Activated naive CD4-positive, alpha-beta T cell treated with anti-CD3 and anti-CD28 coated beads, Interleukin-2, amount 10 ng/mL, durations not matched to agents 7 days and 5 days (primary cell): ENCODE measurements at regions not wholly inside any gene's neighbourhood (a gene's known extent, or its start where the extent isn't known, plus 50 kb on each side); places are given as distances from the start of the nearest gene placed in this dataset.

Experiments
- CTCF ChIA-PET: fragments of 350-600 bp; sonication (Branson Sonifier 250); formaldehyde crosslinking; loops from one replicate; lab custom pipeline; 2021; ENCODE audit warnings: antibody characterized with exemption; lab: Charles Lee
- DNase-seq: peaks from one replicate; pipeline ENCODE4 v3.0.0-alpha.2; 2020
- H3K27ac Mint-ChIP-seq: one replicate; pipeline ENCODE4 v1.8.0; 2021; ENCODE audit warnings: mild to moderate bottlenecking, moderate library complexity, mixed read lengths
- H3K27me3 Mint-ChIP-seq: one replicate; pipeline ENCODE4 v1.8.0; 2021; ENCODE audit warnings: mild to moderate bottlenecking, mixed read lengths
- H3K36me3 Mint-ChIP-seq: one replicate; pipeline ENCODE4 v1.8.0; 2021; ENCODE audit warnings: mixed read lengths
- H3K4me1 Mint-ChIP-seq: one replicate; pipeline ENCODE4 v1.8.0; 2021; ENCODE audit warnings: mixed read lengths
- H3K4me3 Mint-ChIP-seq: one replicate; pipeline ENCODE4 v1.8.0; 2021; ENCODE audit warnings: mild to moderate bottlenecking, moderate library complexity, mixed read lengths
- H3K9me3 Mint-ChIP-seq: one replicate; pipeline ENCODE4 v1.8.0; 2021; ENCODE audit warnings: mixed read lengths

- Mint-ChIP-seq H3K36me3 (no peaks in the 10 kb centered on the region), H3K27ac (no peak overlapping the region), H3K9me3 (no peaks in the 10 kb centered on the region), H3K4me3 (no peak overlapping the region), H3K27me3 (peaks cover 34% of the 10 kb centered on the region), H3K4me1 (no peaks in the 10 kb centered on the region)
- no peak for DNase-seq
- CTCF ChIA-PET: no interaction called here
These were observed 62.3 kb upstream of the KLHL29 start for GRCh38 chr2:23322567-23323197.

DNA sequence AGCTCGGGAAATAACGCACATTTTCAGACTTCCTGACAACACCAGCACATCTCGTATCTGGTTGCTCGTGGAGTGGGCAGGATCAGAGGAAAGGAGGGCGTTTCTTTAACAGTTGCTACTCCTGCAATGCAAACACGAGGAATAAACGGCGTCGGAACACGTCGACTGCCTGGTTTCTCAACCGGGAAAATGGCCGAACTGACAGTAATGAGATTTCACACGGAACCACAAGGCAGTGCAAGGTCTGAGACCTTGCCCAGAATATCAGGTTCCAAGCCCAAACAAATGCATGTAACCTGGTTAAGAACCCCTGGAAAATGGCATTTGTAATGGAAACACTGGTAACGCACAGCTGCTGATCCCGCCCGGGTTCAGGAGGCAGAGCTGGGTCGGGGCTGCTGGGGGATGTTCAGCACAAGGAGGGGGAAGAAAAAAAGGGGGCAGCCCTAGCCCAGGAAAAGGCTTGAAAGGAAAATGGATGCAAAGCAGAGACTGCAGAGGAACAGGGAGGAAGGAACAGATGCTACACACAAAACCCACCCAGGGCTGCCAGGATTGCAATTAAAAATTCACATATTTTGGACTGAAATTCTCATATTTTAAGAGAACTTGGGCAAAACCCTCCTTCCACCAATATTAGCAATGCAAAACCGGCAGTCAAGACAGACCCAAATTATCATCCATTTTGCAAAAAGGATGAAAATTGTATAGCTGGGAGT, 61.6 kb upstream of the KLHL29 start:
- Mint-ChIP-seq H3K36me3 (no peaks in the 10 kb centered on the region), H3K4me3 (no peak overlapping the region)

DNA sequence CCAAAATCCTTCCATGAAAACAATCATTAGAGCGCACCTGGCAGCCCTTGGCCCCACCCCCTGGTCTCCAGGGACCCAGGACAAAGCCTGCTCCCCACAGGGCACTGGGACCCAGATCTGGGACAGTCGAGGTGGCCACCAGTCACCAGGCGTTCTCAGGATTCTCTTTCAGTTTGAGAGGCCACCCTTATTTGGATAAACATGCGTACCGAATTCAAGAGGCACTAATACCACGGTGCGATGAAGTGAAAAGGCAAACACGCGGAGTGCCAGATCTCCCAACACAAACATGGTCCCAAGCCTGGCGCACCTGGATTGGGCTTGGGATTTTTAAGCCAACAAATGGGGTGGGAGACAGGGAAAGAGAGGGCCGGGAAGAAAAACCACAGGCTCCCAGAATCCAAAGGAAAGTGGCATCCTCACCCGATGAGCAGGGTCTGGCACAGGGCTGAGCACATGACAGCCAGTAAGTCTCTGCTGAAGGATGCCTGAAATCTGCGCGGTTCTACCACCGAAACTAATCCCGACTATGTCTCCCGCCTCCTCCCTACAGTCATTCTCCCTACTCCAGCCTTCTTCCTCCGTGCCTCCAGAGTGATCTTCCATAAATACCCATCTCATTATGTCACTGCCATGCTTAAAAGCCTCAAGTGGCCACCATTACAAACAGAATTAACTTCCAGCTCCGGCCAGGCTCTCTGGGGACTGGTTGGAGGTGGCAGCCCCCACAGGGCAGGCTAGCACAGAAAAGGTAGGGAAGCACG, 60.9 kb upstream of the KLHL29 start:
- H3K4me1 Mint-ChIP-seq: no peaks in the 10 kb centered on the region
- peaks cover 31% of the 10 kb centered on the region for H3K27me3 Mint-ChIP-seq
- no peak overlapping the region for H3K27ac Mint-ChIP-seq
- no peaks in the 10 kb centered on the region for H3K9me3 Mint-ChIP-seq
- no peak overlapping the region for H3K4me3 Mint-ChIP-seq
- no peak for DNase-seq
- CTCF ChIA-PET: no interaction called here
- no peaks in the 10 kb centered on the region for H3K36me3 Mint-ChIP-seq

More for the DNA sequence above, 61.6 kb upstream of the KLHL29 start:
- CTCF ChIA-PET: no interaction called here
- no peak for DNase-seq
- Mint-ChIP-seq H3K4me1 (no peaks in the 10 kb centered on the region), H3K27ac (no peak overlapping the region), H3K27me3 (peaks cover 28% of the 10 kb centered on the region), H3K9me3 (no peaks in the 10 kb centered on the region)

DNA sequence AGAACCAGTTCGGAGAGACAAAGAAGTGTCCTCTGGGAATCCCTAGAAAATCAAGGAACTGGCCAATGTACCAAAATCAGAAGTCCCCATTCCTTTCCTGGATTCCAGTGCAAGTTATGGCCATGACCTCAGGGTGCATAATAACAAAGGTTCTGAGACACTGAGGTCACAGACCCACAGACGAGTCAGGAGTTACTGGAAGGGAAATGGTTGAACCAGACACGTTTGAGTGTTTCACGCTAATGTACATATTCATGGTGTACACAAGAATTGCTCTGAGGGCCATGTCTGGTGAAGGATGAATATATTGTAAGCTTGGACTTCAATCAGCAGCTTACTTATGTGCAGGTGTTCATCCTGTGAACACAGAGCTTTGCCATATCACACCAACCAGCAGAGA, 58.6 kb upstream of the KLHL29 start:
- DNase-seq: no peak
- no peak overlapping the region for H3K4me3 Mint-ChIP-seq
- no peaks in the 10 kb centered on the region for H3K4me1 Mint-ChIP-seq
- no peaks in the 10 kb centered on the region for H3K9me3 Mint-ChIP-seq
- no peak overlapping the region for H3K27ac Mint-ChIP-seq
- no peaks in the 10 kb centered on the region for H3K36me3 Mint-ChIP-seq
- CTCF ChIA-PET: no interaction called here
- H3K27me3 Mint-ChIP-seq: peaks cover 25% of the 10 kb centered on the region

DNA sequence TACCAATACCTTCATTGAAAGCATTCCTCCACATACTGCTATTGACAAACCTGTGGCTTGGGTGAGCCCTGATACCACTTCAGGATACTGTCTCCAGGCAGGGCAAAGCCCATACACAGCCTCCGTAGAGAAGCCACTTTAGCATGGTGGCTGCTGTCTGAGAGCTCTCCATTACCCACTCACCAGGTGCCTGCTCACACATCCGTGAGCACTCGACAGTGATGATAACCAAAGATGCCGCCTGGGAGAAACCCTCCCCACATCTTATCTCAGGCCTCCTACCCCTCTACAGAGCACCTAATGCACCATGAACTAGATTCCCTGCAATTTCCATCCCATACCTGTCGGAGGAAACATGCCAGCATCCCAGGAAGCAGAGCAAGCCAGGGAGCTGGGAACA, 57.6 kb upstream of the KLHL29 start:
- no peak for DNase-seq
- Mint-ChIP-seq H3K4me1 (no peaks in the 10 kb centered on the region), H3K4me3 (no peak overlapping the region), H3K27me3 (peaks cover 15% of the 10 kb centered on the region), H3K36me3 (no peaks in the 10 kb centered on the region), H3K27ac (no peak overlapping the region), H3K9me3 (no peaks in the 10 kb centered on the region)
- CTCF ChIA-PET: no interaction called here

GRCh38 chr2:23327887-23328286, 57.1 kb upstream of the KLHL29 start:
- Mint-ChIP-seq H3K4me3 (no peak overlapping the region), H3K4me1 (no peaks in the 10 kb centered on the region), H3K9me3 (no peaks in the 10 kb centered on the region), H3K27ac (no peak overlapping the region), H3K27me3 (peaks cover 14% of the 10 kb centered on the region), H3K36me3 (no peaks in the 10 kb centered on the region)
- no peak for DNase-seq
- CTCF ChIA-PET: no interaction called here

GRCh38 chr2:23330214-23330613, 54.8 kb upstream of the KLHL29 start:
- Mint-ChIP-seq H3K36me3 (no peaks in the 10 kb centered on the region), H3K4me1 (no peaks in the 10 kb centered on the region), H3K4me3 (no peak overlapping the region), H3K27ac (no peak overlapping the region), H3K27me3 (peaks cover 23% of the 10 kb centered on the region), H3K9me3 (no peaks in the 10 kb centered on the region)
- no peak for DNase-seq
- CTCF ChIA-PET: no interaction called here
